Glutamatergic neuron (in vitro differentiated cells): ENCODE measurements at regions not wholly inside any gene's neighbourhood (a gene's known extent, or its start where the extent isn't known, plus 50 kb on each side); places are given as distances from the start of the nearest gene placed in this dataset.
"Not testable (repeated sequence)": the region's sequence is repeated elsewhere in the genome, so short reads cannot be mapped to it uniquely, and the experiment has no call there.

Experiments
- DNase-seq: peaks from one replicate; pipeline ENCODE4 v3.0.0; 2022
- H3K27ac Mint-ChIP-seq: one replicate; pipeline ENCODE4 v1.8.0; 2020; ENCODE audit warnings: mild to moderate bottlenecking, mixed read lengths, inconsistent platforms; ENCODE audit not compliant: unreplicated experiment
- H3K27me3 Mint-ChIP-seq: one replicate; pipeline ENCODE4 v1.8.0; 2020; ENCODE audit warnings: mild to moderate bottlenecking, moderate library complexity, mixed read lengths, inconsistent platforms; ENCODE audit not compliant: unreplicated experiment
- H3K36me3 Mint-ChIP-seq: one replicate; pipeline ENCODE4 v1.8.0; 2020; ENCODE audit warnings: mild to moderate bottlenecking, mixed read lengths, inconsistent platforms; ENCODE audit not compliant: unreplicated experiment
- H3K4me1 Mint-ChIP-seq: one replicate; pipeline ENCODE4 v1.8.0; 2020; ENCODE audit warnings: mild to moderate bottlenecking, low read depth, mixed read lengths, inconsistent platforms; ENCODE audit not compliant: unreplicated experiment
- H3K4me3 Mint-ChIP-seq: one replicate; pipeline ENCODE4 v1.8.0; 2020; ENCODE audit warnings: mild to moderate bottlenecking, mixed read lengths, inconsistent platforms; ENCODE audit not compliant: unreplicated experiment
- H3K9me3 Mint-ChIP-seq: one replicate; pipeline ENCODE4 v1.8.0; 2020; ENCODE audit warnings: mild to moderate bottlenecking, moderate library complexity, mixed read lengths, inconsistent platforms; ENCODE audit not compliant: unreplicated experiment
- TF ChIP-seq, protein P1 (sequence below): fragments of 200-600 bp; sonication (generic); IDR thresholded peaks from one replicate; pipeline ENCODE4 v1.5.0; 2021; ENCODE audit not compliant: partially characterized antibody, unreplicated experiment

DNA sequence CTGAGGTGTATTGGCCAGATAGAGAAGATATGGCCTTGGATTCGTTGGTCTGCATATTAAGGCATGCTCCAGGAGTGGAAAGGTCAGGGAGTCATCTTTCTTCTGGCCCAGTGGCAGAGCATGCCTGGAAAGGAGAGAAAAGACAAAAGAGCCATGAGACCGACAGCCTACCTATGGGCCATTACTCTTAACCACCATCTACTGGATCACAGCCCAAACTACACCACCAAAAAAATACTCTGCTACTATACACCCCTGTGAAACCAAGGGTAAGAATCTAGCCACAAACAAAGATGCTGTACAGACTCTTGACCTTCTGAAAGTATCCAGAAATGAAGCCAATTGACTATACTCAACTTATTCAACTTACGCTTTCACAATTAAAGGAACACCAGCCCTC is 96.1 kb upstream of the PLSCR5 start:
- Mint-ChIP-seq H3K27ac (no peak overlapping the region), H3K4me1 (peaks cover 5% of the 10 kb centered on the region), H3K4me3 (no peak overlapping the region), H3K9me3 (peaks cover 1% of the 10 kb centered on the region), H3K27me3 (no peaks in the 10 kb centered on the region), H3K36me3 (no peaks in the 10 kb centered on the region)
- DNase-seq = no peak
- TF ChIP-seq, protein P1, sequence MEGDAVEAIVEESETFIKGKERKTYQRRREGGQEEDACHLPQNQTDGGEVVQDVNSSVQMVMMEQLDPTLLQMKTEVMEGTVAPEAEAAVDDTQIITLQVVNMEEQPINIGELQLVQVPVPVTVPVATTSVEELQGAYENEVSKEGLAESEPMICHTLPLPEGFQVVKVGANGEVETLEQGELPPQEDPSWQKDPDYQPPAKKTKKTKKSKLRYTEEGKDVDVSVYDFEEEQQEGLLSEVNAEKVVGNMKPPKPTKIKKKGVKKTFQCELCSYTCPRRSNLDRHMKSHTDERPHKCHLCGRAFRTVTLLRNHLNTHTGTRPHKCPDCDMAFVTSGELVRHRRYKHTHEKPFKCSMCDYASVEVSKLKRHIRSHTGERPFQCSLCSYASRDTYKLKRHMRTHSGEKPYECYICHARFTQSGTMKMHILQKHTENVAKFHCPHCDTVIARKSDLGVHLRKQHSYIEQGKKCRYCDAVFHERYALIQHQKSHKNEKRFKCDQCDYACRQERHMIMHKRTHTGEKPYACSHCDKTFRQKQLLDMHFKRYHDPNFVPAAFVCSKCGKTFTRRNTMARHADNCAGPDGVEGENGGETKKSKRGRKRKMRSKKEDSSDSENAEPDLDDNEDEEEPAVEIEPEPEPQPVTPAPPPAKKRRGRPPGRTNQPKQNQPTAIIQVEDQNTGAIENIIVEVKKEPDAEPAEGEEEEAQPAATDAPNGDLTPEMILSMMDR = no peak

DNA sequence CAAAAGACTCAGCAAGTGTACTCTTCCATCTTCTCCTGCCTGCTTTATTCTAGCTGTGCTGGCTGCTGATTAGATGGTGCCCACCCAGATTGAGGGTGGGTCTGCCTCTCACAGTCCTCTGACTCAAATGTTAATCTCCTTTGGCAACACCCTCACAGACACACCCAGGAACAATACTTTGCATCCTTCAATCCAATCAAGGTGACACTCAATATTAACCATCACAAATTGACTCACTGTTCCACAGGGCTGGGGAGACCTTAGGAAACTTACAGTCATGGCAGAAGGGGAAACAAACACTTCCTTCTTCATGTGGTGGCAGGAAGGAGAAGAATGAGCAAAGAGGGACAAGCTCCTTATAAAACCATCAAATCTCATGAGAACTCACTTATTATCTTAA is 94.9 kb upstream of the PLSCR5 start:
- H3K4me3 Mint-ChIP-seq, H3K4me1 Mint-ChIP-seq, H3K9me3 Mint-ChIP-seq, H3K27ac Mint-ChIP-seq, DNase-seq, H3K27me3 Mint-ChIP-seq, H3K36me3 Mint-ChIP-seq: not testable (repeated sequence)

DNA sequence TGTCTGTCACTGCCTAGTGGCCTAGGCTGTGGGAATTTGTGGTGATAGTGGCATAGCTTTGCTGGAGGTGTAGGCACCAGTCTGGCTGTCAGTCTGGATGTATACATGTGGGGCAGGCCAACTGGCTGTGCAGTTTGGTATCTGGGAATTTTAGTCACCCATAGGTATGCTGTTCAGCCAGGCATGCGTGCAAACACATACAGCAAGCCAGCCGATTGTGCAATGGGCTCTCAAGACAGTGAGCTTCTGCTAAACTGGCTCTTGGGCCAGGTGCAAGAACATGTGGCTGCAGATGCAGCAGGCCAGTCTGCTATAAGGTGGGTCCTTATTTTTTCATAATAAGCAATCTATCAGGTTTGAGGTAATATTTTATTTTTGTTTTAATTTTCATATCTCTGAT is 87.1 kb upstream of the PLSCR5 start:
- H3K4me1 Mint-ChIP-seq = peaks cover 5% of the 10 kb centered on the region
- no peaks in the 10 kb centered on the region for H3K27me3 Mint-ChIP-seq
- TF ChIP-seq, protein P1 = no peak
- no peak overlapping the region for H3K27ac Mint-ChIP-seq
- no peaks in the 10 kb centered on the region for H3K9me3 Mint-ChIP-seq
- no peak overlapping the region for H3K4me3 Mint-ChIP-seq
- no peaks in the 10 kb centered on the region for H3K36me3 Mint-ChIP-seq
- DNase-seq = no peak

DNA sequence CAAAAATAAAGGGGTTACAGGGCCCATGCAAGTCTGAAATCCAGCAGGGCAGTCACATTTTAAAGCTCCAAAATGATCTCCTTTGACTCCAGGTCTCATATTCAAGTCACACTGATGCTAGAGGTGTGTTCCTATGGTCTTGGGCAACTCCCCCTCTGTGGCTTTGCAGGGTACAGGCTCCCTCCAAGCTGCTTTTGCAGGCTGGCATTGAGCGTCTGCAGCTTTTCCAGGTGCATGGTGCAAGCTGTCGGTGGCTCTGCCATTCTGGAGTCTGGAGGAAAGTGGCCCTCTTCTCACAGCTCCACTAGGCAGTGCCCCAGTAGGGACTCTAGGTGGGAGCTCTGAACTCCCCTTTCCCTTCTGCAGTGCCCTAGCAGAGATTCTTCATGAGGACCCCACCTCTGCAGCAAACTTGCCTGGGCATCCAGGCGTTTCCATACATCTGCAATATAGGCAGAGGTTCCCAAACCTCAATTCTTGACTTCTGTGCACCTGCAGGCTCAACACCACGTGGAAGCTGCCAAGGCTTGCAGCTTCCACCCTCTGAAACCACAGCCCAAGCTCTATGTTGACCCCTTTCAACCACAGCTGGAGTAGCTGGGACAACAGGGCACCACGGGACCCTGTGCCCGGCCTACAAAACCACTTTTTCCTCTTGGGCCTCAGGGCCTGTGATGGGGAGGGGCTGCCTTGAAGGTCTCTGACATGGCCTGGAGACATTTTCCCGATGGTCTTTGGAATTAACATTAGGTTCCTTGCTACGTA is 80.1 kb upstream of the PLSCR5 start:
- DNase-seq = no peak
- no peaks in the 10 kb centered on the region for H3K4me1 Mint-ChIP-seq
- H3K36me3 Mint-ChIP-seq = no peaks in the 10 kb centered on the region
- no peak overlapping the region for H3K27ac Mint-ChIP-seq
- H3K4me3 Mint-ChIP-seq = no peak overlapping the region
- H3K27me3 Mint-ChIP-seq = no peaks in the 10 kb centered on the region
- H3K9me3 Mint-ChIP-seq = no peaks in the 10 kb centered on the region
- TF ChIP-seq, protein P1 = no peak

DNA sequence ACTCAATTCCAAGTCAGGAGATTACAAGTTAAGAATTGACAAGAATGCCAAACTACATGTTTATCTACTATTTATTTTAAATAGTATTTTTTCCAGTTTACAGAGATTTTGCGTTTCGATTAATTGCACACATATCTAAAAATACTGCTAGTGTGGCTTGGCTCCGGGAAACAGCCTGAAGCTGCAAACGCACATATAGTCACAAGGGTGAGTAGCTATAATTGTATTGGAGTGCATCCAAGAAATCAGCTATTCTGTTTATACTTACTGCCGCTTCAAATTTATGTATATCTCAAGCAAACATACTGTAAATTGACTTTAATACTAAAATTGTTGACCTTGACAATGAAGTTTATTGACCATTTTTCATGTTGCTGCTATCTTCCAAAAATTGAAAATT is 77.0 kb upstream of the PLSCR5 start:
- no peaks in the 10 kb centered on the region for H3K9me3 Mint-ChIP-seq
- no peaks in the 10 kb centered on the region for H3K4me1 Mint-ChIP-seq
- DNase-seq = no peak
- TF ChIP-seq, protein P1 = no peak
- H3K27ac Mint-ChIP-seq = no peak overlapping the region
- no peak overlapping the region for H3K4me3 Mint-ChIP-seq
- H3K27me3 Mint-ChIP-seq = no peaks in the 10 kb centered on the region
- H3K36me3 Mint-ChIP-seq = no peaks in the 10 kb centered on the region
